Body of pancreas (tissue), 4 donors: ENCODE measurements at regions not wholly inside any gene's neighbourhood (a gene's known extent, or its start where the extent isn't known, plus 50 kb on each side); places are given as distances from the start of the nearest gene placed in this dataset.
A peak's percentile ranks its signal among the peaks of the same experiment; 100 is the strongest.

Source experiments
- ATAC-seq: fragments of 150-250 bp; one replicate; pipeline ENCODE4 v1.9.1; 2016
- DNase-seq, 4 donors: peaks; one replicate each; pipeline ENCODE4 v3.0.0-alpha.2; 2019
- H3K27ac ChIP-seq, 4 donors: fragments of 200-600 bp; sonication (generic); 1 replicate in 3 of 4; 2 replicates in 1 of 4; pipeline versions ENCODE4 v1.5.1 to v1.6.1; 2016 to 2019; ENCODE audit warnings: mild to moderate bottlenecking in 1 of 4, mixed read lengths in 1 of 4, moderate library complexity in 1 of 4
- H3K27me3 ChIP-seq, 2 donors: fragments of 200-600 bp; sonication (generic); one replicate each; pipeline ENCODE4 v1.6.0; 2016; ENCODE audit warnings: mild to moderate bottlenecking in 1 of 2
- H3K36me3 ChIP-seq, 2 donors: fragments of 200-600 bp; sonication (generic); replicated peaks in 1 of 2; 2 replicates each; pipeline ENCODE4 v1.5.1; 2016; ENCODE audit warnings: low read depth in 2 of 2; ENCODE audit not compliant: insufficient read depth in 1 of 2
- H3K4me1 ChIP-seq: fragments of 200-600 bp; sonication (generic); one replicate; pipeline ENCODE4 v1.6.0; 2016
- H3K4me3 ChIP-seq, 2 donors: fragments of 200-600 bp; sonication (generic); 1 replicate in 1 of 2; 2 replicates in 1 of 2; pipeline ENCODE4 v1.5.1; 2016 to 2019
- H3K9me3 ChIP-seq, 3 donors: fragments of 200-600 bp; sonication (generic); 1 replicate in 2 of 3; 2 replicates in 1 of 3; pipeline ENCODE4 v1.5.1; 2016
- CTCF ChIP-seq, 7 experiments: fragments of 450-650 bp in 4 of 7; fragments of 200-600 bp in 3 of 7; sonication (generic) in 3 of 7; IDR thresholded peaks; one replicate each; pipeline ENCODE4 v1.5.1; 2016 to 2019; ENCODE audit warnings: antibody characterized with exemption in 7 of 7
- POLR2A ChIP-seq, 3 donors: fragments of 450-650 bp; IDR thresholded peaks; one replicate each; pipeline ENCODE4 v1.6.1; 2016; ENCODE audit warnings: antibody characterized with exemption in 3 of 3, mild to moderate bottlenecking in 2 of 3
- WGBS, 2 donors: methylation state at CpG; one replicate each; pipeline ENCODE4 v1.1.5; 2017; 5-methylcytosine and 5-hydroxymethylcytosine counted together
- intact Hi-C: fragments of 100-400 bp; cut with DNase I; formaldehyde crosslinking; loops from one replicate; pipeline ENCODE4 v1.15.1; 2023

- DNase-seq (peak in 1 of 4 donors; percentile 14), ATAC-seq (no peak)
- no peaks in the 10 kb centered on the region for H3K27me3 ChIP-seq
- no peaks in the 10 kb centered on the region for H3K4me1 ChIP-seq
- no peaks in the 10 kb centered on the region for H3K9me3 ChIP-seq
- intact Hi-C loops = no loop called here
- no peak overlapping the region for H3K4me3 ChIP-seq
- 50 to 58% methylated on average over 1 of the region's 1 CpG for WGBS, 2 donors
- H3K36me3 ChIP-seq = no peaks in the 10 kb centered on the region
- no peak for TF ChIP-seq POLR2A (IDR thresholded peaks at IDR 0.05)
- no peak for TF ChIP-seq CTCF (IDR thresholded peaks at IDR 0.05)
- no peak overlapping the region for H3K27ac ChIP-seq
Measured at GRCh38 chr3:159030138-159030670, 228.3 kb downstream of the MFSD1 start.

GRCh38 chr3:159030886-159031679 lies 229.2 kb downstream of the MFSD1 start:
- no peaks in the 10 kb centered on the region for H3K4me1 ChIP-seq
- ATAC-seq (no peak), DNase-seq (no peak)
- TF ChIP-seq CTCF (IDR thresholded peaks at IDR 0.05) = no peak
- no peak for TF ChIP-seq POLR2A (IDR thresholded peaks at IDR 0.05)
- H3K4me3 ChIP-seq = no peak overlapping the region
- H3K9me3 ChIP-seq = no peaks in the 10 kb centered on the region
- no peak overlapping the region for H3K27ac ChIP-seq
- intact Hi-C loops = no loop called here
- H3K36me3 ChIP-seq = no peaks in the 10 kb centered on the region
- WGBS, 2 donors = 57 to 58% methylated on average over 6 of the region's 6 CpGs
- H3K27me3 ChIP-seq = no peaks in the 10 kb centered on the region

GRCh38 chr3:159032311-159032710 lies 230.5 kb downstream of the MFSD1 start:
- 94 to 100% methylated on average over 1 of the region's 1 CpG for WGBS, 2 donors
- no peaks in the 10 kb centered on the region for H3K27me3 ChIP-seq
- intact Hi-C loops = no loop called here

GRCh38 chr3:159038405-159038804 lies 236.6 kb downstream of the MFSD1 start:
- no peak overlapping the region for H3K27ac ChIP-seq
- DNase-seq (no peak), ATAC-seq (no peak)
- H3K27me3 ChIP-seq = no peaks in the 10 kb centered on the region
- WGBS, 2 donors = 42 to 50% methylated on average over 2 of the region's 2 CpGs
- H3K9me3 ChIP-seq = no peaks in the 10 kb centered on the region
- TF ChIP-seq POLR2A (IDR thresholded peaks at IDR 0.05) (no peak), CTCF (IDR thresholded peaks at IDR 0.05) (no peak)
- intact Hi-C loops = no loop called here
- no peak overlapping the region for H3K4me3 ChIP-seq
- no peaks in the 10 kb centered on the region for H3K36me3 ChIP-seq
- H3K4me1 ChIP-seq = no peaks in the 10 kb centered on the region

More at GRCh38 chr3:159032311-159032710, 230.5 kb downstream of the MFSD1 start:
- Histone ChIP-seq H3K9me3 (no peaks in the 10 kb centered on the region), H3K36me3 (no peaks in the 10 kb centered on the region), H3K4me1 (no peaks in the 10 kb centered on the region), H3K4me3 (no peak overlapping the region), H3K27ac (no peak overlapping the region)
- DNase-seq = no peak
- ATAC-seq = no peak
- no peak for TF ChIP-seq CTCF (IDR thresholded peaks at IDR 0.05)
- no peak for TF ChIP-seq POLR2A (IDR thresholded peaks at IDR 0.05)

- no peaks in the 10 kb centered on the region for H3K36me3 ChIP-seq
- no peak overlapping the region for H3K4me3 ChIP-seq
- DNase-seq (no peak), ATAC-seq (no peak)
- no peaks in the 10 kb centered on the region for H3K27me3 ChIP-seq
- intact Hi-C loops = no loop called here
- WGBS, 2 donors = 53 to 57% methylated on average over 2 of the region's 2 CpGs
- H3K27ac ChIP-seq = no peak overlapping the region
- TF ChIP-seq POLR2A (IDR thresholded peaks at IDR 0.05) = no peak
- no peak for TF ChIP-seq CTCF (IDR thresholded peaks at IDR 0.05)
- H3K4me1 ChIP-seq = no peaks in the 10 kb centered on the region
- no peaks in the 10 kb centered on the region for H3K9me3 ChIP-seq
Measured at GRCh38 chr3:159039286-159039685, 237.4 kb downstream of the MFSD1 start.
